Osteoblast (primary cell): ENCODE measurements at regions not wholly inside any gene's neighbourhood (a gene's known extent, or its start where the extent isn't known, plus 50 kb on each side); places are given as distances from the start of the nearest gene placed in this dataset.

Experiments used
- DNase-seq: peaks from one replicate; pipeline ENCODE4 v3.0.0; 2011; ENCODE audit warnings: low spot score, mixed read lengths; ENCODE audit not compliant: insufficient read length; ENCODE audit errors: missing footprints
- H2AFZ ChIP-seq: 2 replicates; pipeline ENCODE4 v1.6.0; 2011; ENCODE audit warnings: mild to moderate bottlenecking, low read length
- H3K27ac ChIP-seq: 2 replicates; pipeline ENCODE4 v1.5.1; 2011; ENCODE audit warnings: mild to moderate bottlenecking, low read depth, low read length, moderate library complexity
- H3K27me3 ChIP-seq: 2 replicates; pipeline ENCODE4 v1.6.0; 2012; ENCODE audit warnings: mild to moderate bottlenecking, control low read depth, inconsistent platforms, low read length, moderate library complexity; ENCODE audit not compliant: insufficient read depth
- H3K36me3 ChIP-seq: 2 replicates; pipeline ENCODE4 v1.5.1; 2011; ENCODE audit warnings: mild to moderate bottlenecking, low read length, control low read depth, moderate library complexity; ENCODE audit not compliant: insufficient read depth
- H3K4me1 ChIP-seq: 2 replicates; pipeline ENCODE4 v1.5.1; 2011; ENCODE audit warnings: mild to moderate bottlenecking, low read length, control low read depth, moderate library complexity; ENCODE audit not compliant: insufficient read depth
- H3K4me2 ChIP-seq: 2 replicates; pipeline ENCODE4 v1.6.0; 2011; ENCODE audit warnings: mild to moderate bottlenecking, low read length; ENCODE audit not compliant: insufficient read depth
- H3K4me3 ChIP-seq: fragments of 200-600 bp; sonication (generic); 3 replicates; pipeline ENCODE4 v1.5.1; 2012; ENCODE audit warnings: mild to moderate bottlenecking, low read length, inconsistent platforms; ENCODE audit not compliant: insufficient read depth
- H3K79me2 ChIP-seq: 2 replicates; pipeline ENCODE4 v1.6.0; 2012; ENCODE audit warnings: mild to moderate bottlenecking, low read length, control low read depth, inconsistent platforms; ENCODE audit not compliant: insufficient read depth
- H3K9me3 ChIP-seq: 2 replicates; pipeline ENCODE4 v1.5.1; 2011; ENCODE audit warnings: low read depth, low read length, control low read depth
- H4K20me1 ChIP-seq: 2 replicates; pipeline ENCODE4 v1.6.0; 2012; ENCODE audit warnings: mild to moderate bottlenecking, low read length, control low read depth; ENCODE audit not compliant: insufficient read depth
- CTCF ChIP-seq: IDR thresholded peaks from 2 replicates; pipeline ENCODE4 v1.5.1; 2011; ENCODE audit warnings: mild to moderate bottlenecking, low read depth, low read length, moderate library complexity; ENCODE audit errors: extremely low read depth

GRCh38 chr14:97056086-97056485 lies 258.9 kb downstream of the VRK1 start:
- Histone ChIP-seq H3K4me2 (no peak overlapping the region), H3K27me3 (no peaks in the 10 kb centered on the region), H3K79me2 (no peaks in the 10 kb centered on the region), H3K9me3 (no peaks in the 10 kb centered on the region), H3K4me3 (no peak overlapping the region), H3K36me3 (no peaks in the 10 kb centered on the region), H2AFZ (no peak overlapping the region), H3K27ac (no peak overlapping the region), H3K4me1 (no peaks in the 10 kb centered on the region), H4K20me1 (no peaks in the 10 kb centered on the region)
- no peak for TF ChIP-seq CTCF
- DNase-seq, result no peak

- no peak overlapping the region for H3K4me3 ChIP-seq
- no peak for TF ChIP-seq CTCF
- no peaks in the 10 kb centered on the region for H3K9me3 ChIP-seq
- no peak overlapping the region for H3K4me2 ChIP-seq
- H4K20me1 ChIP-seq, result no peaks in the 10 kb centered on the region
- no peak for DNase-seq
- no peaks in the 10 kb centered on the region for H3K4me1 ChIP-seq
- H3K27me3 ChIP-seq, result no peaks in the 10 kb centered on the region
- H3K36me3 ChIP-seq, result no peaks in the 10 kb centered on the region
- H3K79me2 ChIP-seq, result no peaks in the 10 kb centered on the region
- H3K27ac ChIP-seq, result no peak overlapping the region
- no peak overlapping the region for H2AFZ ChIP-seq
Observed at GRCh38 chr14:97057238-97058073, 260.3 kb downstream of the VRK1 start.

- Histone ChIP-seq H3K79me2 (no peaks in the 10 kb centered on the region), H3K4me1 (no peaks in the 10 kb centered on the region), H2AFZ (no peak overlapping the region), H3K4me2 (no peak overlapping the region), H3K27me3 (no peaks in the 10 kb centered on the region), H3K27ac (no peak overlapping the region), H3K9me3 (no peaks in the 10 kb centered on the region), H3K36me3 (no peaks in the 10 kb centered on the region), H4K20me1 (no peaks in the 10 kb centered on the region), H3K4me3 (no peak overlapping the region)
- DNase-seq, result no peak
- no peak for TF ChIP-seq CTCF
Observed at GRCh38 chr14:97058074-97058467, 260.9 kb downstream of the VRK1 start.

DNA sequence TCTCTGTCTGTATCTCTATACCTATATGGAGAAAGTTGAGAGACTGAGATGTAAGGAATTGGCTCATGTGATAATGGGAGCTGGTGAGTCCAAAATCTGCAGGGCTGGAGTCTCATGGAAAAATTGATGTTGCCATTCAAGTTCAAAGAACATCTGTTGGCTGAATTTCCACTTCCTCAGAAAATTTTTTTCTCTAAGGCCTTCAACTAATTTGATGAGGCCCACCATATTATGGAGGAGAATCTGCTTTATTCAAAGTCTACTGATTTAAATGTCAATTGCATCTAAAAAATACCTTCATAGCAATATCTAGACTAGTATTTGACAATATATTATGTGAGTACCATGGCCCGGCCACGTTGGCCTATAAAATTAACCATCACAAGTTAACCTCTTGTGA lies 261.4 kb downstream of the VRK1 start:
- H3K9me3 ChIP-seq, result no peaks in the 10 kb centered on the region
- no peak overlapping the region for H3K4me3 ChIP-seq
- no peaks in the 10 kb centered on the region for H3K36me3 ChIP-seq
- H3K4me1 ChIP-seq, result no peaks in the 10 kb centered on the region
- H3K27me3 ChIP-seq, result no peaks in the 10 kb centered on the region
- H3K27ac ChIP-seq, result no peak overlapping the region
- no peak for TF ChIP-seq CTCF
- H4K20me1 ChIP-seq, result no peaks in the 10 kb centered on the region
- no peak for DNase-seq
- H2AFZ ChIP-seq, result no peak overlapping the region
- H3K79me2 ChIP-seq, result no peaks in the 10 kb centered on the region
- H3K4me2 ChIP-seq, result no peak overlapping the region
